ENCODE measurements at regions not wholly inside any gene's neighbourhood (a gene's known extent, or its start where the extent isn't known, plus 50 kb on each side); places are given as distances from the start of the nearest gene placed in this dataset.
A peak's percentile ranks its signal among the peaks of the same experiment; 100 is the strongest.

DNA sequence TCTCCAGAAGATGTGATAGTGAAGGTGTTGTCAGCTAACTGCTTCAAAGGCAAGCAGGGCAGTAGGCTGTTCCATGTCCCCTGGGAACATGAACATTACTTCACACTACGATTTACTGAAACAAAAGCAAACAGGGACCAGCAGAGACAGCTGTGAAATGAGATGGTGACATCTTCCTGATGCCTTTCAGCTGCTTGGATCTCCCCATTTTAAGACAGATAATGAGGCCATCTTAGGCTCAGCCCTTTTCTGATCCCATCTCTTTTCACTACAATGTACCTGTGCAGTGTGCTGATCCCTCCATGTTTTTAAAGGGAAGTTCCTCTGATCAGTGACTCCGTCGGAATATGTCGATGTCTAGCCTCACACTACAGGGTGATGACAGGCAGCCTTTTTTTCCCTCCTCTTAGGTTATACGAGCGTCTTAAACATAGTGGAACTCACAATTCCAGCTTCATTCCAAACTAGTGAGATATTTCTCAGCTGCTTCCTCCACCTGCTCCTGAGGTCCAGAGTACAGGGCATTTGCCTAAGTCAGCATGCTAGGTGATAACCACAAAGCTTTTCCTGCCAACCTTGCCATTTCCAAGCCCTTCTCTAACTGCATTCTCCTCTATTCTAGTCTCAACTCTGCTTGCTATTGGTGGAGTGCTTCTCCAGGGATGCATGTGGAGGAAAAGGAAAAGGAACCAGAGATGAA is 87.6 kb upstream of the EGLN3 start (continued):
- no peak; the same call in 1 of the 2 replicates for TF ChIP-seq ZNF446 (CRISPR knock-in tag; IDR thresholded peaks at IDR 0.05)
- no peak for TF ChIP-seq YY1 (IDR thresholded peaks at IDR 0.05; ENCODE audit: insufficient read depth, insufficient replicate concordance, low read depth, low read length)
- TF ChIP-seq, protein P1, sequence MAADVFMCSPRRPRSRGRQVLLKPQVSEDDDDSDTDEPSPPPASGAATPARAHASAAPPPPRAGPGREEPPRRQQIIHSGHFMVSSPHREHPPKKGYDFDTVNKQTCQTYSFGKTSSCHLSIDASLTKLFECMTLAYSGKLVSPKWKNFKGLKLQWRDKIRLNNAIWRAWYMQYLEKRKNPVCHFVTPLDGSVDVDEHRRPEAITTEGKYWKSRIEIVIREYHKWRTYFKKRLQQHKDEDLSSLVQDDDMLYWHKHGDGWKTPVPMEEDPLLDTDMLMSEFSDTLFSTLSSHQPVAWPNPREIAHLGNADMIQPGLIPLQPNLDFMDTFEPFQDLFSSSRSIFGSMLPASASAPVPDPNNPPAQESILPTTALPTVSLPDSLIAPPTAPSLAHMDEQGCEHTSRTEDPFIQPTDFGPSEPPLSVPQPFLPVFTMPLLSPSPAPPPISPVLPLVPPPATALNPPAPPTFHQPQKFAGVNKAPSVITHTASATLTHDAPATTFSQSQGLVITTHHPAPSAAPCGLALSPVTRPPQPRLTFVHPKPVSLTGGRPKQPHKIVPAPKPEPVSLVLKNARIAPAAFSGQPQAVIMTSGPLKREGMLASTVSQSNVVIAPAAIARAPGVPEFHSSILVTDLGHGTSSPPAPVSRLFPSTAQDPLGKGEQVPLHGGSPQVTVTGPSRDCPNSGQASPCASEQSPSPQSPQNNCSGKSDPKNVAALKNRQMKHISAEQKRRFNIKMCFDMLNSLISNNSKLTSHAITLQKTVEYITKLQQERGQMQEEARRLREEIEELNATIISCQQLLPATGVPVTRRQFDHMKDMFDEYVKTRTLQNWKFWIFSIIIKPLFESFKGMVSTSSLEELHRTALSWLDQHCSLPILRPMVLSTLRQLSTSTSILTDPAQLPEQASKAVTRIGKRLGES (CRISPR knock-in tag; IDR thresholded peaks at IDR 0.05; ENCODE audit: borderline replicate concordance), result no peak
- TF ChIP-seq, protein P2, sequence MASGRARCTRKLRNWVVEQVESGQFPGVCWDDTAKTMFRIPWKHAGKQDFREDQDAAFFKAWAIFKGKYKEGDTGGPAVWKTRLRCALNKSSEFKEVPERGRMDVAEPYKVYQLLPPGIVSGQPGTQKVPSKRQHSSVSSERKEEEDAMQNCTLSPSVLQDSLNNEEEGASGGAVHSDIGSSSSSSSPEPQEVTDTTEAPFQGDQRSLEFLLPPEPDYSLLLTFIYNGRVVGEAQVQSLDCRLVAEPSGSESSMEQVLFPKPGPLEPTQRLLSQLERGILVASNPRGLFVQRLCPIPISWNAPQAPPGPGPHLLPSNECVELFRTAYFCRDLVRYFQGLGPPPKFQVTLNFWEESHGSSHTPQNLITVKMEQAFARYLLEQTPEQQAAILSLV (CRISPR knock-in tag; IDR thresholded peaks at IDR 0.05; ENCODE audit: borderline replicate concordance), result no peak; the same call in 1 of the 2 replicates
- TF ChIP-seq ZNF672 (CRISPR knock-in tag; IDR thresholded peaks at IDR 0.05), result no peak
- peak; percentile 18; the same call in 1 of the 2 replicates for TF ChIP-seq THAP11 (CRISPR knock-in tag; IDR thresholded peaks at IDR 0.05)
- TF ChIP-seq ZNF766 (CRISPR knock-in tag; IDR thresholded peaks at IDR 0.05; ENCODE audit: borderline replicate concordance), result no peak
- no peak for TF ChIP-seq HOXA5 (CRISPR knock-in tag; IDR thresholded peaks at IDR 0.05)
- TF ChIP-seq HIVEP1 (CRISPR knock-in tag; IDR thresholded peaks at IDR 0.05), result no peak
- TF ChIP-seq GFI1 (CRISPR knock-in tag; IDR thresholded peaks at IDR 0.05; ENCODE audit: borderline replicate concordance), result no peak
- no peak for TF ChIP-seq ZNF260 (CRISPR knock-in tag; IDR thresholded peaks at IDR 0.05; ENCODE audit: borderline replicate concordance, low read depth)
- TF ChIP-seq ZNF7 (CRISPR knock-in tag; IDR thresholded peaks at IDR 0.05), result no peak
- no peak for TF ChIP-seq ZC3H4 (CRISPR knock-in tag; IDR thresholded peaks at IDR 0.05; ENCODE audit: borderline replicate concordance)
- no peak for TF ChIP-seq RFXAP (CRISPR knock-in tag; IDR thresholded peaks at IDR 0.05; ENCODE audit: borderline replicate concordance)
- TF ChIP-seq, protein P3, sequence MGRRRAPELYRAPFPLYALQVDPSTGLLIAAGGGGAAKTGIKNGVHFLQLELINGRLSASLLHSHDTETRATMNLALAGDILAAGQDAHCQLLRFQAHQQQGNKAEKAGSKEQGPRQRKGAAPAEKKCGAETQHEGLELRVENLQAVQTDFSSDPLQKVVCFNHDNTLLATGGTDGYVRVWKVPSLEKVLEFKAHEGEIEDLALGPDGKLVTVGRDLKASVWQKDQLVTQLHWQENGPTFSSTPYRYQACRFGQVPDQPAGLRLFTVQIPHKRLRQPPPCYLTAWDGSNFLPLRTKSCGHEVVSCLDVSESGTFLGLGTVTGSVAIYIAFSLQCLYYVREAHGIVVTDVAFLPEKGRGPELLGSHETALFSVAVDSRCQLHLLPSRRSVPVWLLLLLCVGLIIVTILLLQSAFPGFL (CRISPR knock-in tag; IDR thresholded peaks at IDR 0.05), result no peak
- TF ChIP-seq, protein P4, sequence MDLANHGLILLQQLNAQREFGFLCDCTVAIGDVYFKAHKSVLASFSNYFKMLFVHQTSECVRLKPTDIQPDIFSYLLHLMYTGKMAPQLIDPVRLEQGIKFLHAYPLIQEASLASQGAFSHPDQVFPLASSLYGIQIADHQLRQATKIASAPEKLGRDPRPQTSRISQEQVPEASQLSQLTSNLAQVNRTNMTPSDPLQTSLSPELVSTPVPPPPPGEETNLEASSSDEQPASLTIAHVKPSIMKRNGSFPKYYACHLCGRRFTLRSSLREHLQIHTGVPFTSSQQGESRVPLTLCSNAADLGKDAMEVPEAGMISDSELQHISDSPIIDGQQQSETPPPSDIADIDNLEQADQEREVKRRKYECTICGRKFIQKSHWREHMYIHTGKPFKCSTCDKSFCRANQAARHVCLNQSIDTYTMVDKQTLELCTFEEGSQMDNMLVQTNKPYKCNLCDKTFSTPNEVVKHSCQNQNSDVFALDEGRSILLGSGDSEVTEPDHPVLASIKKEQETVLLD (CRISPR knock-in tag; IDR thresholded peaks at IDR 0.05; ENCODE audit: low read depth), result no peak
- TF ChIP-seq NKX3-1 (CRISPR knock-in tag; IDR thresholded peaks at IDR 0.05), result no peak
- no peak for TF ChIP-seq ZNF253 (CRISPR knock-in tag; IDR thresholded peaks at IDR 0.05; ENCODE audit: borderline replicate concordance)
- TF ChIP-seq KLF16 (CRISPR knock-in tag; IDR thresholded peaks at IDR 0.05), result peak in 1 of 2 experiments; percentile 39; a peak in 1 of 4 replicates
- TF ChIP-seq HNRNPL (IDR thresholded peaks at IDR 0.05; ENCODE audit: low read depth, low read length), result no peak
- TF ChIP-seq NCOA2 (CRISPR knock-in tag; IDR thresholded peaks at IDR 0.05), result peak; percentile 68; the same call in 1 of the 2 replicates
- TF ChIP-seq ZNF160 (CRISPR knock-in tag; IDR thresholded peaks at IDR 0.05), result no peak

All from HepG2 (cell line).